ENCODE measurements at regions not wholly inside any gene's neighbourhood (a gene's known extent, or its start where the extent isn't known, plus 50 kb on each side); places are given as distances from the start of the nearest gene placed in this dataset.

DNA sequence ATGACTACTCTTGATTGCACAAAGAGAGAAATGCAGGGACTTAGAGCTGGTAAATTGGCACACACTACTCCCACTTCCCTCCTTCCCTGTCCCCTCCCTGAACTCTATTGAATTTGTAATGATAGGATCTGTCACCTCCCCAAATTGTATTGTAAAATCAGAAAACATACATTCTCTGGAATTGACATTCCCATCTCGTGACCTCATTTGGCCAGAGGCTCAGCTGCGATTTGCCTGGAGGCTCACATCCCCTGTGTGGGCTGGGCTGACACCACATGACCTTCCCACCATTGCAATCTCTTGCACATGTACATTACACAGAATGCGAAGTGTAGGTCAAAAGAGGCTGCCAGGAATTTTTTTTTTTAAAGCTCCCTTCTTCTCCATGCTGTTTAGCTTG lies 172.1 kb downstream of the MID1IP1 start:
- TF ChIP-seq, protein P1, sequence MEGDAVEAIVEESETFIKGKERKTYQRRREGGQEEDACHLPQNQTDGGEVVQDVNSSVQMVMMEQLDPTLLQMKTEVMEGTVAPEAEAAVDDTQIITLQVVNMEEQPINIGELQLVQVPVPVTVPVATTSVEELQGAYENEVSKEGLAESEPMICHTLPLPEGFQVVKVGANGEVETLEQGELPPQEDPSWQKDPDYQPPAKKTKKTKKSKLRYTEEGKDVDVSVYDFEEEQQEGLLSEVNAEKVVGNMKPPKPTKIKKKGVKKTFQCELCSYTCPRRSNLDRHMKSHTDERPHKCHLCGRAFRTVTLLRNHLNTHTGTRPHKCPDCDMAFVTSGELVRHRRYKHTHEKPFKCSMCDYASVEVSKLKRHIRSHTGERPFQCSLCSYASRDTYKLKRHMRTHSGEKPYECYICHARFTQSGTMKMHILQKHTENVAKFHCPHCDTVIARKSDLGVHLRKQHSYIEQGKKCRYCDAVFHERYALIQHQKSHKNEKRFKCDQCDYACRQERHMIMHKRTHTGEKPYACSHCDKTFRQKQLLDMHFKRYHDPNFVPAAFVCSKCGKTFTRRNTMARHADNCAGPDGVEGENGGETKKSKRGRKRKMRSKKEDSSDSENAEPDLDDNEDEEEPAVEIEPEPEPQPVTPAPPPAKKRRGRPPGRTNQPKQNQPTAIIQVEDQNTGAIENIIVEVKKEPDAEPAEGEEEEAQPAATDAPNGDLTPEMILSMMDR (IDR thresholded peaks at IDR 0.05; ENCODE audit: poor library complexity, severe bottlenecking): no peak
- TF ChIP-seq EZH2 (IDR thresholded peaks at IDR 0.05; ENCODE audit: borderline replicate concordance, insufficient read depth, low read length, poor library complexity, severe bottlenecking) (no peak), SMC3 (conservative IDR thresholded peaks at IDR 0.05; ENCODE audit: poor library complexity) (no peak), TAF1 (IDR thresholded peaks at IDR 0.05; ENCODE audit: low read depth) (no peak)
